Osteoblast (primary cell): ENCODE measurements at regions not wholly inside any gene's neighbourhood (a gene's known extent, or its start where the extent isn't known, plus 50 kb on each side); places are given as distances from the start of the nearest gene placed in this dataset.
"Not testable (repeated sequence)": the region's sequence is repeated elsewhere in the genome, so short reads cannot be mapped to it uniquely, and the experiment has no call there.

ENCODE experiments used
- DNase-seq: peaks from one replicate; pipeline ENCODE4 v3.0.0; 2011; ENCODE audit warnings: low spot score, mixed read lengths; ENCODE audit not compliant: insufficient read length; ENCODE audit errors: missing footprints
- H2AFZ ChIP-seq: 2 replicates; pipeline ENCODE4 v1.6.0; 2011; ENCODE audit warnings: mild to moderate bottlenecking, low read length
- H3K27ac ChIP-seq: 2 replicates; pipeline ENCODE4 v1.5.1; 2011; ENCODE audit warnings: mild to moderate bottlenecking, low read depth, low read length, moderate library complexity
- H3K27me3 ChIP-seq: 2 replicates; pipeline ENCODE4 v1.6.0; 2012; ENCODE audit warnings: mild to moderate bottlenecking, control low read depth, inconsistent platforms, low read length, moderate library complexity; ENCODE audit not compliant: insufficient read depth
- H3K36me3 ChIP-seq: 2 replicates; pipeline ENCODE4 v1.5.1; 2011; ENCODE audit warnings: mild to moderate bottlenecking, low read length, control low read depth, moderate library complexity; ENCODE audit not compliant: insufficient read depth
- H3K4me1 ChIP-seq: 2 replicates; pipeline ENCODE4 v1.5.1; 2011; ENCODE audit warnings: mild to moderate bottlenecking, low read length, control low read depth, moderate library complexity; ENCODE audit not compliant: insufficient read depth
- H3K4me2 ChIP-seq: 2 replicates; pipeline ENCODE4 v1.6.0; 2011; ENCODE audit warnings: mild to moderate bottlenecking, low read length; ENCODE audit not compliant: insufficient read depth
- H3K4me3 ChIP-seq: fragments of 200-600 bp; sonication (generic); 3 replicates; pipeline ENCODE4 v1.5.1; 2012; ENCODE audit warnings: mild to moderate bottlenecking, low read length, inconsistent platforms; ENCODE audit not compliant: insufficient read depth
- H3K79me2 ChIP-seq: 2 replicates; pipeline ENCODE4 v1.6.0; 2012; ENCODE audit warnings: mild to moderate bottlenecking, low read length, control low read depth, inconsistent platforms; ENCODE audit not compliant: insufficient read depth
- H3K9me3 ChIP-seq: 2 replicates; pipeline ENCODE4 v1.5.1; 2011; ENCODE audit warnings: low read depth, low read length, control low read depth
- H4K20me1 ChIP-seq: 2 replicates; pipeline ENCODE4 v1.6.0; 2012; ENCODE audit warnings: mild to moderate bottlenecking, low read length, control low read depth; ENCODE audit not compliant: insufficient read depth
- CTCF ChIP-seq: IDR thresholded peaks from 2 replicates; pipeline ENCODE4 v1.5.1; 2011; ENCODE audit warnings: mild to moderate bottlenecking, low read depth, low read length, moderate library complexity; ENCODE audit errors: extremely low read depth

GRCh38 chr11:22520521-22520920 is 105.1 kb downstream of the FANCF start:
- Histone ChIP-seq H3K27me3 (no peaks in the 10 kb centered on the region), H2AFZ (no peak overlapping the region), H3K36me3 (no peaks in the 10 kb centered on the region), H3K79me2 (no peaks in the 10 kb centered on the region), H3K4me2 (no peak overlapping the region), H3K27ac (no peak overlapping the region), H4K20me1 (no peaks in the 10 kb centered on the region), H3K9me3 (no peaks in the 10 kb centered on the region), H3K4me1 (no peaks in the 10 kb centered on the region), H3K4me3 (no peak overlapping the region)
- DNase-seq, result no peak
- no peak for TF ChIP-seq CTCF

- not testable (repeated sequence) for H3K4me2 ChIP-seq, H3K4me3 ChIP-seq, H3K79me2 ChIP-seq, H4K20me1 ChIP-seq, H3K27ac ChIP-seq, H3K27me3 ChIP-seq, DNase-seq, H3K36me3 ChIP-seq, H3K4me1 ChIP-seq, H2AFZ ChIP-seq, H3K9me3 ChIP-seq
Observed at GRCh38 chr11:22518344-22518743, 107.3 kb downstream of the FANCF start.

GRCh38 chr11:22516111-22516510 is 109.5 kb downstream of the FANCF start:
- H3K27me3 ChIP-seq, result no peaks in the 10 kb centered on the region
- H3K4me1 ChIP-seq, result no peaks in the 10 kb centered on the region
- no peaks in the 10 kb centered on the region for H3K9me3 ChIP-seq
- no peak for TF ChIP-seq CTCF
- no peaks in the 10 kb centered on the region for H4K20me1 ChIP-seq
- H3K4me3 ChIP-seq, result no peak overlapping the region
- no peak overlapping the region for H2AFZ ChIP-seq
- DNase-seq, result no peak
- no peaks in the 10 kb centered on the region for H3K36me3 ChIP-seq
- H3K4me2 ChIP-seq, result no peak overlapping the region
- no peaks in the 10 kb centered on the region for H3K79me2 ChIP-seq
- no peak overlapping the region for H3K27ac ChIP-seq

- no peaks in the 10 kb centered on the region for H3K79me2 ChIP-seq
- H2AFZ ChIP-seq, result no peak overlapping the region
- no peaks in the 10 kb centered on the region for H3K36me3 ChIP-seq
- no peak for TF ChIP-seq CTCF
- H3K27ac ChIP-seq, result no peak overlapping the region
- no peaks in the 10 kb centered on the region for H3K9me3 ChIP-seq
- no peaks in the 10 kb centered on the region for H3K27me3 ChIP-seq
- H3K4me1 ChIP-seq, result no peaks in the 10 kb centered on the region
- H3K4me2 ChIP-seq, result no peak overlapping the region
- no peaks in the 10 kb centered on the region for H4K20me1 ChIP-seq
- H3K4me3 ChIP-seq, result no peak overlapping the region
- no peak for DNase-seq
Observed at GRCh38 chr11:22512457-22512856, 113.2 kb downstream of the FANCF start.

- TF ChIP-seq CTCF, result no peak
- Histone ChIP-seq H3K9me3 (no peaks in the 10 kb centered on the region), H3K4me3 (no peak overlapping the region), H3K4me1 (no peaks in the 10 kb centered on the region), H3K79me2 (no peaks in the 10 kb centered on the region), H2AFZ (no peak overlapping the region), H3K27me3 (no peaks in the 10 kb centered on the region), H3K4me2 (no peak overlapping the region), H4K20me1 (no peaks in the 10 kb centered on the region), H3K36me3 (no peaks in the 10 kb centered on the region), H3K27ac (no peak overlapping the region)
- no peak for DNase-seq
Observed at GRCh38 chr11:22510741-22511140, 114.9 kb downstream of the FANCF start.
